ENCODE measurements at regions not wholly inside any gene's neighbourhood (a gene's known extent, or its start where the extent isn't known, plus 50 kb on each side); places are given as distances from the start of the nearest gene placed in this dataset.

DNA sequence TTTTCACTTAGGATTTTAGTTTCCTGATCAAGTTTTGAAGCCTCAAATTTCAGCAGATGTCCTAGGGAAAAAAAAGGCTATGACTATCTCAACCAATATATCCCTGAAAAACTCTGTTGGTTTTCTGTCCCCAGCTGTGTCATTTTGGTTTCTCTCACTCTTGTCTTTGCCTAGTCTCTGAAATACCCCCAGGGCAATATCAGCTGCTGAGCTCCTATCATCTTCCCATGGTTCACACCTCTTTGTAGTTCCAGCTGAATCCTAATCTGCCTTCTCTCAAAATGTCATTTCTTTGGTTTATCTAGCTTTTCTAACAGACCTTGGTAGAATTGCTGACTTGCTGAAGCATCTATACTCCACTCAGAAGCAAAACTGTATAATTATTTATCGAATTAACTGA lies 2370.5 kb downstream of the ARAP2 start:
- Histone ChIP-seq H3K27ac (no peak overlapping the region), H3K9me3 (peaks cover 0 to 33% (median 5%) of the 10 kb centered on the region in 11 donors), H3K4me3 (no peak overlapping the region), H3K27me3 (no peaks in the 10 kb centered on the region), H3K4me1 (no peaks in the 10 kb centered on the region), H3K36me3 (no peaks in the 10 kb centered on the region)
- no peak for ATAC-seq
- TF ChIP-seq, protein P1, sequence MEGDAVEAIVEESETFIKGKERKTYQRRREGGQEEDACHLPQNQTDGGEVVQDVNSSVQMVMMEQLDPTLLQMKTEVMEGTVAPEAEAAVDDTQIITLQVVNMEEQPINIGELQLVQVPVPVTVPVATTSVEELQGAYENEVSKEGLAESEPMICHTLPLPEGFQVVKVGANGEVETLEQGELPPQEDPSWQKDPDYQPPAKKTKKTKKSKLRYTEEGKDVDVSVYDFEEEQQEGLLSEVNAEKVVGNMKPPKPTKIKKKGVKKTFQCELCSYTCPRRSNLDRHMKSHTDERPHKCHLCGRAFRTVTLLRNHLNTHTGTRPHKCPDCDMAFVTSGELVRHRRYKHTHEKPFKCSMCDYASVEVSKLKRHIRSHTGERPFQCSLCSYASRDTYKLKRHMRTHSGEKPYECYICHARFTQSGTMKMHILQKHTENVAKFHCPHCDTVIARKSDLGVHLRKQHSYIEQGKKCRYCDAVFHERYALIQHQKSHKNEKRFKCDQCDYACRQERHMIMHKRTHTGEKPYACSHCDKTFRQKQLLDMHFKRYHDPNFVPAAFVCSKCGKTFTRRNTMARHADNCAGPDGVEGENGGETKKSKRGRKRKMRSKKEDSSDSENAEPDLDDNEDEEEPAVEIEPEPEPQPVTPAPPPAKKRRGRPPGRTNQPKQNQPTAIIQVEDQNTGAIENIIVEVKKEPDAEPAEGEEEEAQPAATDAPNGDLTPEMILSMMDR (IDR thresholded peaks at IDR 0.05): no peak
- WGBS, 2 donors: 46 to 49% methylated on average over 1 of the region's 1 CpG
- DNase-seq: no peak
- intact Hi-C loops (cut with DNase I): no loop called here

DNA sequence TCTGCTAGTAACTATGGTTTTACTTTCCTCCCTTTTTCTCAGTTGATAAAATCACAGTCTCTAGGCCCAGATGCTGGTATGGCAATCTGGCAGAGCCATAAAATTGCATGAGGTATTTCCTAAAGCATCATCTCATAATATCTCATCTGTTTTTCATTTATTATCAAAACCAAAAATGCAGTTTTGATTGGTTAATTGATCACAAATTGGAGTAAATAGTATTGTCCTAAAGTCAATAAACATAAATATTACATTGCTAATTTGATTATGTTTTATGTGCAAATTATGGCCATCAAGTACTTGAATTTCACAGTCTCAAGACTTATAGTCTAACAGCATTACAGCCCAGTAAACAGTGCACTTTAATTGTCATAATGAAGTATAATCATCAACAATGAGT lies 2365.6 kb downstream of the ARAP2 start:
- Histone ChIP-seq H3K36me3 (no peaks in the 10 kb centered on the region), H3K4me3 (no peak overlapping the region), H3K27me3 (no peaks in the 10 kb centered on the region), H3K27ac (no peak overlapping the region), H3K9me3 (peaks cover 0 to 11% (median 0%) of the 10 kb centered on the region in 11 donors), H3K4me1 (no peaks in the 10 kb centered on the region)
- ATAC-seq (no peak), DNase-seq (no peak)
- TF ChIP-seq, protein P1 (IDR thresholded peaks at IDR 0.05): no peak
- intact Hi-C loops (cut with DNase I): no loop called here

DNA sequence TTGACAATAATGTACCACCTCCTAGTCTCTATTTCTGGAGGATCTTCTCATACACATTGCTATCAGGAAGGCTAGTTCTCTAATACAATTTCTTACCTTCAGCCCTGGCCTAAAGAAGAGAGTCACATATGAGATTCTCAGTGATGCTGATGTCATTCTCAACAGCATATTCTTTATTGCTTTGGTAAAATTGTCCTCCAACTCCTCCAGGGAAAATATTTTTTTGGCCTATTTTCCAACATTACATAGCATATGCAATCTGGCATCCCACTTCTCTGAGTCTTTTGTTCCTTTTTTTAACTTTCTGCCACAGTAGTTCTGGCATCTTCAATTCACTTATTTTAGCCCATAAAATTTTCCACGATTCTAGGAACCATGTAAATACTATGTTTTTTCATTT lies 2363.1 kb downstream of the ARAP2 start:
- Histone ChIP-seq H3K27ac (no peak overlapping the region), H3K36me3 (no peaks in the 10 kb centered on the region), H3K4me1 (no peaks in the 10 kb centered on the region), H3K27me3 (no peaks in the 10 kb centered on the region), H3K9me3 (peaks cover 0 to 2% (median 0%) of the 10 kb centered on the region in 11 donors), H3K4me3 (no peak overlapping the region)
- WGBS, 2 donors: 54 to 59% methylated on average over 1 of the region's 1 CpG
- ATAC-seq: no peak
- TF ChIP-seq, protein P1 (IDR thresholded peaks at IDR 0.05): no peak
- DNase-seq: no peak
- intact Hi-C loops (cut with DNase I): no loop called here

DNA sequence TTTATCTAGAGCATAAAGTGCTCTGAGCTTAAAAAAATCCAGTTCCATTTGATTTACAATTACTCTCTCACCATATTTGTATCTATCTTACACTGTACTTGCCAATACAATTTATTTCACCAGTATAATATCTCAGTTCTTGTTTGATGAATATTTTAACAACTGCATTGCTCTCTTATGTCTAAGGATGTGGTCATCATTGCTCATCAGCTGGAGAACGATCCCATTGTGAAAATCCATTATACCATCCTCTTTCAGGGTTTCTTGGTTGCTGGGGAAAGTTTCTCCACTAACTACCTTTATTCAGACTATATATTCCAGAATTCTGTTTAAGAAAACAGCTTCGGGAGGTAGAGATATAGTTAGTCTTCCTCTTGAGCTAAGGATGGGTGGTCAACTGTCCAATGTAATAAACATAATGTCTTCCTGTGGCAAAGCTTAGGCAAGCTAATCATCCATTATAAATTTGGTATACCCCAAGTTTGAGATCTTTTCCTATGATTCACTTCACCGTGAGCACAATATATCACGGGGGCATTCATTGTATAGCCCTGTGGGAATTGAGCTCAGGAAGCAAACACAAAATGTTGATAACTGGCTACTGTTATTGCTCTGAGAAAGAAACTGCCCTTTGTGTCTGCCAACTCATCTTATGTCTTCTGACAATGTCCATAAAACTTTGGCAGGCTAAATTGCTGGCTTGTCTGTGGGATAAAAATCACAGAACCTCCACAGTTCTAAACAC lies 2361.9 kb downstream of the ARAP2 start:
- Histone ChIP-seq H3K36me3 (no peaks in the 10 kb centered on the region), H3K4me3 (no peak overlapping the region), H3K27me3 (no peaks in the 10 kb centered on the region), H3K27ac (no peak overlapping the region), H3K9me3 (no peaks in the 10 kb centered on the region), H3K4me1 (no peaks in the 10 kb centered on the region)
- WGBS, 2 donors: 49 to 57% methylated on average over 4 of the region's 4 CpGs
- intact Hi-C loops (cut with DNase I): no loop called here
- no peak for ATAC-seq
- TF ChIP-seq, protein P1 (IDR thresholded peaks at IDR 0.05): no peak
- DNase-seq: no peak
